ENCODE measurements at regions not wholly inside any gene's neighbourhood (a gene's known extent, or its start where the extent isn't known, plus 50 kb on each side); places are given as distances from the start of the nearest gene placed in this dataset.

DNA sequence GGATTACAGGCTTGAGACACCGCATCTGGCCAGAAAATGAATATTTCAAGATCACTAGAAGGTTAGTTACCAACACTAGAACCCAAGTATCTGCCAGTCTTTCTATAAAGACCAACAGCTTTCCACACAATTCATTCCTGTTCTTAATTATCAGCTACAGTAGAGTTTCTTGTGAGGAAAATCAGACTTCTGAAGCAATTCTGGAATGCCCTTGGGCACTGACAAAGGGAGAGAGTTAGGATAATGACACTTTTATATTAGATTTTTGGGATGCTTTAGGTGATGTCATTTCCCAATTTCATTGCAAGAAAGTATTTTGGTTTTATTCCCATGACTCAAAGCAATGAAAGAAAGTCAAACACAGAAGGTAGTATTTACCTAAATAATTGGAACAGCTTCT is 497.0 kb upstream of the TUSC1 start:
- TF ChIP-seq, protein P1, sequence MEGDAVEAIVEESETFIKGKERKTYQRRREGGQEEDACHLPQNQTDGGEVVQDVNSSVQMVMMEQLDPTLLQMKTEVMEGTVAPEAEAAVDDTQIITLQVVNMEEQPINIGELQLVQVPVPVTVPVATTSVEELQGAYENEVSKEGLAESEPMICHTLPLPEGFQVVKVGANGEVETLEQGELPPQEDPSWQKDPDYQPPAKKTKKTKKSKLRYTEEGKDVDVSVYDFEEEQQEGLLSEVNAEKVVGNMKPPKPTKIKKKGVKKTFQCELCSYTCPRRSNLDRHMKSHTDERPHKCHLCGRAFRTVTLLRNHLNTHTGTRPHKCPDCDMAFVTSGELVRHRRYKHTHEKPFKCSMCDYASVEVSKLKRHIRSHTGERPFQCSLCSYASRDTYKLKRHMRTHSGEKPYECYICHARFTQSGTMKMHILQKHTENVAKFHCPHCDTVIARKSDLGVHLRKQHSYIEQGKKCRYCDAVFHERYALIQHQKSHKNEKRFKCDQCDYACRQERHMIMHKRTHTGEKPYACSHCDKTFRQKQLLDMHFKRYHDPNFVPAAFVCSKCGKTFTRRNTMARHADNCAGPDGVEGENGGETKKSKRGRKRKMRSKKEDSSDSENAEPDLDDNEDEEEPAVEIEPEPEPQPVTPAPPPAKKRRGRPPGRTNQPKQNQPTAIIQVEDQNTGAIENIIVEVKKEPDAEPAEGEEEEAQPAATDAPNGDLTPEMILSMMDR (IDR thresholded peaks at IDR 0.05): no peak
- Mint-ChIP-seq H3K27me3 (ENCODE audit: unreplicated experiment) (no peaks in the 10 kb centered on the region), H3K9me3 (ENCODE audit: unreplicated experiment) (no peaks in the 10 kb centered on the region), H3K27ac (ENCODE audit: unreplicated experiment) (peak overlapping the region; percentile 77), H3K36me3 (ENCODE audit: unreplicated experiment) (no peaks in the 10 kb centered on the region), H3K4me3 (ENCODE audit: unreplicated experiment) (no peak overlapping the region), H3K4me1 (ENCODE audit: unreplicated experiment) (peaks cover 39% of the 10 kb centered on the region)
- no peak for DNase-seq (ENCODE audit: extremely low spot score, unreplicated experiment)

DNA sequence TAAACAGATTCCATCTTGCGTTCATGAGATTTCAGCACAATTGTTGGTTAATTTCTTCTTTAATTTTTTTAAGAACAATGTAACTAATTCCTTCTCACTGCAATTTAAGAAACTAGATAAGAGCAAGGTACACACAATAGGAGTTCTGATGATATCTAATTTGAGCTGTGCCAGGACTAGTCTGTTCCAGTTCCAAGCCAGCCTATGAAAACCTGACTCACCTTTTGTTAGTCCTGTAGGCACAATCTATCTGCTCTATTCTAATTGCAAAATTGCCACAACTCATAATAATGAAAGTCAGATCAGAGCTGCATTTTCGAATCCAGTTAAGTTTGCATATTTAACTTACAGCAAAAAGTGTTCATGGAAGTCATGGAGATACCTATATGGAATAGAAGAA is 494.1 kb upstream of the TUSC1 start:
- H3K27me3 Mint-ChIP-seq (ENCODE audit: unreplicated experiment): no peaks in the 10 kb centered on the region
- H3K9me3 Mint-ChIP-seq (ENCODE audit: unreplicated experiment): no peaks in the 10 kb centered on the region
- no peaks in the 10 kb centered on the region for H3K36me3 Mint-ChIP-seq (ENCODE audit: unreplicated experiment)
- peak overlapping the region; percentile 75 for H3K27ac Mint-ChIP-seq (ENCODE audit: unreplicated experiment)
- TF ChIP-seq, protein P1 (IDR thresholded peaks at IDR 0.05): no peak
- no peak overlapping the region for H3K4me3 Mint-ChIP-seq (ENCODE audit: unreplicated experiment)
- no peak for DNase-seq (ENCODE audit: extremely low spot score, unreplicated experiment)
- H3K4me1 Mint-ChIP-seq (ENCODE audit: unreplicated experiment): peaks cover 53% of the 10 kb centered on the region

DNA sequence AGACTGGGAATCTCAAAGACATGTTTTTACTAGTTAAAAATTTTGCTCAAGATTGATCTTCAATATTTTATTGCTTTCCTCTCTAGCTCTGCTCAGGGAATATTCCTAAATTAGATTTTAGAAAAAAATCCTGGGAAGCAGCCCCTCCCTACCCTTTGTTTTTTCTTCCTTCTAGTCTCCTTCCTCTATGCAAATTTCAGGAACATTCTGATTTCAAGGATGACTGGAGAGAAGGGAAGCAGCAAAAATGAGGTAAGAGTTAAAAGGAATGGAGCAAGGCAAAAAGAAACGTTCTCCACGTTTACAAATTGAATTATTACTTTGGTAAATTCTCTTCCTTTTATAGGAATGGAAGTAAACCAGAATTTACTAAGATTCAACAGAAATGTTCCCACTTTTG is 493.4 kb upstream of the TUSC1 start:
- TF ChIP-seq, protein P1 (IDR thresholded peaks at IDR 0.05): no peak
- H3K4me1 Mint-ChIP-seq (ENCODE audit: unreplicated experiment): peaks cover 53% of the 10 kb centered on the region
- H3K36me3 Mint-ChIP-seq (ENCODE audit: unreplicated experiment): no peaks in the 10 kb centered on the region
- peak overlapping the region; percentile 75 for H3K27ac Mint-ChIP-seq (ENCODE audit: unreplicated experiment)
- H3K9me3 Mint-ChIP-seq (ENCODE audit: unreplicated experiment): no peaks in the 10 kb centered on the region
- no peak for DNase-seq (ENCODE audit: extremely low spot score, unreplicated experiment)
- no peaks in the 10 kb centered on the region for H3K27me3 Mint-ChIP-seq (ENCODE audit: unreplicated experiment)
- H3K4me3 Mint-ChIP-seq (ENCODE audit: unreplicated experiment): no peak overlapping the region

DNA sequence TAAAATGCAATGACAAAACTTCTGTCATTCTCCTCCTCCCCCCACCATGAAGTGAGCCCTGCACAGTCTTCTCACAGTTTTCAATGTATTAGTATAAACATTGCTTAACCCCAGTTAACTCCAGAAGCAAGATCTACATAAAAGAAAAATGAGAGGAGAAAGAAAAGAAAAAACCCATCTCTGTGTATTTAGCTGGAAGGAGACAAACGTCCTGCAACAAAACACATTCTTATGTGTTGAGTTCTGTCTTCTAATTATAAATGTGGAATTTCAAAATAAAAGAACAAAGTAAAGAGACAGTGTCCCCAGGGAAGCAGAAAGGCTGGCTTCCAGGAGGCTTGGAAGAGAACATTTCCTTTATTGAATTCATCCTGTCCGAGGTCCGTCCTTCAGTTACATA is 491.9 kb upstream of the TUSC1 start:
- H3K9me3 Mint-ChIP-seq (ENCODE audit: unreplicated experiment): no peaks in the 10 kb centered on the region
- peaks cover 49% of the 10 kb centered on the region for H3K4me1 Mint-ChIP-seq (ENCODE audit: unreplicated experiment)
- no peaks in the 10 kb centered on the region for H3K36me3 Mint-ChIP-seq (ENCODE audit: unreplicated experiment)
- H3K4me3 Mint-ChIP-seq (ENCODE audit: unreplicated experiment): peak overlapping the region; percentile 31
- TF ChIP-seq, protein P1 (IDR thresholded peaks at IDR 0.05): no peak
- H3K27me3 Mint-ChIP-seq (ENCODE audit: unreplicated experiment): no peaks in the 10 kb centered on the region
- H3K27ac Mint-ChIP-seq (ENCODE audit: unreplicated experiment): peak overlapping the region; percentile 86
- DNase-seq (ENCODE audit: extremely low spot score, unreplicated experiment): no peak

- H3K9me3 Mint-ChIP-seq (ENCODE audit: unreplicated experiment): no peaks in the 10 kb centered on the region
- TF ChIP-seq, protein P1 (IDR thresholded peaks at IDR 0.05): no peak
- H3K27me3 Mint-ChIP-seq (ENCODE audit: unreplicated experiment): no peaks in the 10 kb centered on the region
- no peak for DNase-seq (ENCODE audit: extremely low spot score, unreplicated experiment)
- peak overlapping the region; percentile 86 for H3K27ac Mint-ChIP-seq (ENCODE audit: unreplicated experiment)
- peaks cover 46% of the 10 kb centered on the region for H3K4me1 Mint-ChIP-seq (ENCODE audit: unreplicated experiment)
- no peak overlapping the region for H3K4me3 Mint-ChIP-seq (ENCODE audit: unreplicated experiment)
- no peaks in the 10 kb centered on the region for H3K36me3 Mint-ChIP-seq (ENCODE audit: unreplicated experiment)
Observed at GRCh38 chr9:26169708-26170107, 491.5 kb upstream of the TUSC1 start.

Measured in osteocyte (in vitro differentiated cells).